GM21576 (cell line): ENCODE measurements at regions not wholly inside any gene's neighbourhood (a gene's known extent, or its start where the extent isn't known, plus 50 kb on each side); places are given as distances from the start of the nearest gene placed in this dataset.

Experiments
- ATAC-seq: cut with Tn5 transposase; IDR thresholded peaks from one replicate; pipeline ENCODE4 v1.9.1; 2021; ENCODE audit warnings: mild to moderate bottlenecking, moderate library complexity; ENCODE audit not compliant: unreplicated experiment

DNA sequence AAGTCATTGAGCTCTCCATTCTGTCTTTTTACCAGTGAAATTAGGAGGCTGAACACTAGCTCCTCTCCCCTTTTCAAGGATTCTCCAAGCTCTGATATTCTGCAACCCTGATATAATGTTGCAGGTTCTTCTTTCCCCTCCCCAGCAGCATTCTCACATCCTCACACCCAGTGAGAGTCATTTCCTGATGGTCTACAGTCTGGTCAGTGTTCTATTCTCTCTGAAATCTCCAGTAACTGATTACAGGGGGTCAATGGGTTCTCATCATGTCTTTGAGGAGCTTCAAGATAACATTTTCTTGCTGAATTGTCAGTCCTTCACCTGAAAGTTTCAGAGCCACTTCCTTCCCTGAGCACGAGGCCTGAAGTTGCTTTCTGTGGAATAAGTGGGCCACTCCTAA is 299.4 kb downstream of the PTEN start:
- ATAC-seq, result no peak

DNA sequence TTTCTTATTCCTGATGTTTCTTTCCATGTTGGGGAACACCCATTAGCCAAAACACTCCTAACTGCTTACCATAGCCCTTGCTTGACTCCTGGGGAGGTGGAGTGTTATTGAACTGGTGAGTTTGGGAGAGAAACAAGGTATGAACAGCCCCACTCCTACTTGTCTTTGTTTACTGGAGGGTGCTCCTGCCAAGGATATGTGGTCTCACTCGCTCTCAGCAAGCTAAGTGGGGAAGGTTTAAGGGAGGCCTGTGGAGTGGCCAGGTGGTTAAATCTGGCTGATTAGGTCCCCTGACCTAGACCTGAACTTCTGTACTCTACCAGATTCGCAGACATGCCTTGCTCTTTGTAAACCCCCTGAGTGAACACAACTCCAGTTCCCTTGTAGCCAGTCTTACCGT is 300.1 kb downstream of the PTEN start:
- ATAC-seq, result no peak

DNA sequence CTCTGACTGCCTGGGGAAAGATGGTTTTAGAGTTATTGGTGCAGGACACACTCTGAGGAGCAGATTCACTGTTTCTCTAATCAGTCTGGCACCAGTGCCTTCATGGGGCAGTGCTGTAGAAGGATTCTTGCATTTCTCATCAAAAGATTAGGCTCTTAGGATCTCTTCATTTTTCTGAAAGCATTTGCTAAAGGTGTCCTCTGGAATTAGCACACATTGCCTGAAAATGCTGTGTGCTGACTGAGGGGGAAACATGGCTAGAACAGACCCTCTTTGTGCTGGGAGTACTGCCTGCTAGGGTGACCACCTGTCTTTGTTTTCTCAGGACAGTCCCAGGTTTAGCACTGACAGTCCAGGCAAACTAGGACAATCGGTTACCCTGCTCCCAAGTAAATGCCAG is 301.0 kb downstream of the PTEN start:
- ATAC-seq, result no peak

DNA sequence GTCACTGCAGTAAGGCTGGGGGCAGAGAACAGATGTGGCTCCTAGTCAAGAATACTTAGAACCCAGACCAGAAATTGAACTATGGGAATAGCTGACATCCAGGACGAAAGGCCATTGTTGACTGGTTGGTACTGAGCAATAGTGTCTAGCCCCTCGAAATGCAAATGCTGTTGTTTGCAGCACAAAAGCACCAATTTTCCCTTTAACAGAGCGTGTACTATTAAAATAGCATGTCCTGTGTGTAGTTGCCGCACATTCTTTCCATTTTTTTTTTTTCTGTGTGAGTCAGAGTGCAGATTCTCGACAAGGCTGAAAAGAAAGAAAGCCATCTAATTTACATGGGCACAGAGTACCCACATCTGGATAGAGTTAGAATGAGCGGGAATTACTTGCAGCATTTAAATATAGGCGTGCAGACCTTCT is 302.4 kb downstream of the PTEN start:
- no peak for ATAC-seq

DNA sequence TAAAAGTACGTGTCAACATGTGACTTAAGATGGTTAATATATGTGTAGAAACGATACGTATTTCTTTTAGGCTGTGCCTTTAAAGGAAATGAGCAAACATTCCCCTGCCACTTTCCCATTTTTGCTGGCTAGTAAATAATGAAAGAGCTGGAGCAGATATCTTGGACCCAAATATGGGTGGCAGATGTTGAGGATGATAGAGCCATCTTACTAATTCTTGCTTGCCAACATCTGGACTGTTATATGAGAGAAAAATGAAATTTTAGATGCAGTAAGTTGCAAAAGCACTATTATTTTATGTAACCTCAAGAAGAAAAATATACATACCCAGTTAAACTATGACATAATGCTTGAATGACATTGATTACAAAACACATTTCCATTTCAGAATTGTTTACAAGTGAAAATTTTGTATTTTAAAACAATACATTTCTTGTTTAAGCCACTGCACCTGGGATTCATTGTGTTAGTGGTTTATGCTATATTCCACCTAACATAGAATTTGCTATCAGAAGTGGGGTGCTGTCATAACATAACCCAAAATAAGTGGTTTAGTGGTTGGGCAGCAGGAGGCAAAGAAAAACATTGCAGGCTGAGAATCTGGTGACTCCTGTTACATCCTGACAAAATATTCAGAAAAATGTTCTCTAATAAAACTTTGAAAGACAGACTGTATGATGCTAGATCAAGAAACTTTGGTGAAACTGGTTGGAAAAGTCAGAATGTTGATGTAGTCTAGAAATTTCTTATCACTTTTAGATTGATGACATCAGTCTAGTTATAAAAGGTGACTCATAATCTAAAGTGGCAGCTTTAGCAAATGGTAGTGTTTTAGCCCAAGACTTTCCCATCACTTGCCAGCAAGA is 305.0 kb downstream of the PTEN start:
- ATAC-seq, result no peak

DNA sequence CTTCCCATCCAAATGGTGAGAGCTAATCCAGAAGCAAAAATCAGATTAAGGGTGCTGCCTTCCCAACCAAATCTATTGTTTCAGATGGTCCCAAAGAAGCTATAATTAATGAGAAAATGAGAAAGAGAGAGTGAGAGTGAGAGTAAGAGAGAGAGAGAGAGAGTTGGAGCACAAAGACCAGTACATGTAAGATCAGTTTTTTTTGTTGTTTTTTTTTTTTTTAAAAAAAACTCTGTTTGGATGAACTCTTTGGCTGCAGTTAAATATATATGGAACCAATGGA is 305.6 kb downstream of the PTEN start:
- no peak for ATAC-seq

DNA sequence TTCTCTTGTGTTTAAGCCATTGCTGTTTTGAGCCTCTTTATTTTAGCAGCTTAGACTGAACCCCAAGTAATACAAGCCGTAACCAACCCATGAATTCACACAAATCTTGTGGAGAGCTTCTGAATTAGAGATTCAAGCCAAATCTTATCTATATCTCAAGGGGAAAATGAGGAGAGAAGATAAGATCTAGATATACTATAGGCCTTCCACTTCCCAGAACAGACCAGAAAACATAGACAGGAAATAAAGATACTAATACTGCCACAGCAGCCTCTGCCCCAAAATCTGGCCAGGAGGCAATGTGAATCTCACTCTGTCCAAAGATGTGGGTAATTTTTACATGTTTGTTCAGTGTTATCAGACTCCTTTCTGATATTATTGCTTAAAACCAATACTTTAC is 307.2 kb downstream of the PTEN start:
- no peak for ATAC-seq

DNA sequence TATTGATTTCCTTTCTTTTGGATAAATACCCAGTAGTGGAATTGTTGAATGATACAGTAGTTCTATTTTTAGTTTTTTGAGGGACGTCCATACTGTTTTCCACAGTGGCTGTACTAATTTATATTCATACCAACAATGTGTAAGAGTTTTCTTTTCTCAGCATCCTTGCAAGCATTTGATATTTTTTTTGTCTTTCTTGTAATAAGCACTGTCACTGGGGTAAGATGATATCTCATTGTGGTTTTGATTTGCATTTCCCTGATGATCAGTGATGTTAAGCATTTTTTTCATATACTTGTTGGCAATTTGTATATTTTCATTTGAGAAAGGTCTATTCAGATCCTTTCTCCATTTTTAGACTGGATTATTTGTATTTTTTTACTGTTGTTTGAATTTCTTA is 308.7 kb downstream of the PTEN start:
- no peak for ATAC-seq

DNA sequence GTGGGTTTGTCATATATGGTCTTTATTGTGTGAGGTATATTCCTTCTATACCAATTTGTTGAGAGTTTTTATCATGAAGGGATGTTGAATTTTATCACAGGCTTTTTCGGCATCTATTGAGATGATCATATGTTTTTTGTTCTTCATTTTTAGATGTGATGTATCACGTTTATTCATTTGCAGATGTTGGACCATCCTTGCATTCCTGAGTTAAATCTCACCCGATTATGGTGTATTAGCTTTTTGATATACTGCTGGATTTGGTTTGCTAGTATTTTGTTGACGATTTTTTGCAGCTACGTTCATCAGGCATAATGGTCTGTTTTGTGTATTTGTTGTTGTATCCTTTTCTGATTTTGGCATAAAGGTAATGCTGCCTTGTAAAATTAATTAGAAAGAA is 311.0 kb downstream of the PTEN start:
- ATAC-seq, result no peak

DNA sequence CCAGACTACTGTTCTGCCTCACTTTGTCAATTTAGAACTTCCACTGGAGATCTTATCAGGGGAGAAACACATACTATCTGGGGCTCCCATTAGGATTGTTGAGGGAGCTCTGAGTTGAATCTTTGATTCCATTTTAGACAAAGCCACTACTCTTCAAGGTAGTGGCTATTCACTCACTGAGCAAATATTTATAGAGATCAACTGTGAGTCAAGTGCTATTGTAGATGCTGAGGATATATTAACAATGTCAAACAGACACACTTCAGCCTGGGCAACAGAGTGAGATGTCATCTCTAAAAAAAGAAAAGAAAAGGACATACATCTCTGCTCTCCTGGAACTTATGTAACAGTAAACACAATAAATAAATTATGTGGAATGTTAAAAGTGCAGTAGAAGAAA is 315.3 kb downstream of the PTEN start:
- no peak for ATAC-seq

DNA sequence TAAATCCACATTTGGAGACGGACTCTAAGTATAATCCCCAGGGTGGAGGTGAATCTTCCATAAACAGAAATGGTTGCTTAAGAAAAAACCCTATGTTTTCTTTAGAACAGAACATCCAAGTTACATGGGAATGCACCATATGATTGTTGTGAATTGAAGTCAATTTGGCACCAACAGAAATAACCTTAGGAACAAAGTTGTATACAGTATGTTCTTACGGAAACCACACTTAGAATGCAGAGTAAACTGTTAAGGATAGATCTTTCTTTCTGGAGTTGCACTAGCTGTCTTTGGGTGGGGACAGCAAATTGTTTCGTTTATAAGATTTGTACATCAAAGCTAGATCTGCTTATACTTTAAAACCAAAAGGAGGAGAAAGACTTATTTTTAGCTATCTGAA is 316.4 kb downstream of the PTEN start:
- ATAC-seq, result no peak

DNA sequence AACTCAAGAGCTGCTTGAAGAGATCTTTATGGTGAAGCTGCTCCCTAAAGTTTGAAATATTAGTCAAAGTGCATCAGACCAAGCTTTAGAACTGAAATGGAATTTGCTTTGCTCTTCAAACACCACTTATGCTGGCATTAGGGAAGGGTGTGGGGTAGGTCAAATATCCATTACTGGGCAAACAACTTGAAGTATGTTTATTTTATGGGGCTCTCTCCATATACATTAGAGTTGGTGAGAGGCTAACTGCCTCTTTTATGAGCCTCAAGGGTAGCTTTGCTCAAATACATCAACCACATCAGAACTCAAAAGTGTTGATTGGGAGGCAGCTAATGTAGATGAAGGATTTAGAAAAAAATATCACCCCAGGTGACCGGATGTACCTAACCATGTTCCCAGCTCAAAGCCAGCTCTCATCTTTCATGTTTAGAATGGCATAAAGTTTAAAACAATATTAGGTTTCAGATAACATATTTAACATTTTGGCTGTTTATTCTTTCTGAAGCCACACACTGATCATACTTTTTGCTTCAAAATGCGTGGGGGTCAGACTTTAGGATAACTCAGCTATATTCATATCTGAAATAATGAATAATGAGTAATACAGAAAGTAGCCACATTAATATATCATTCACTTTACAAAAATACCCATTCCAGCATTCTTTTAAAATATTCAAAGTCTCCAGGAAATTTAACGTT is 318.6 kb downstream of the PTEN start:
- ATAC-seq, result no peak

DNA sequence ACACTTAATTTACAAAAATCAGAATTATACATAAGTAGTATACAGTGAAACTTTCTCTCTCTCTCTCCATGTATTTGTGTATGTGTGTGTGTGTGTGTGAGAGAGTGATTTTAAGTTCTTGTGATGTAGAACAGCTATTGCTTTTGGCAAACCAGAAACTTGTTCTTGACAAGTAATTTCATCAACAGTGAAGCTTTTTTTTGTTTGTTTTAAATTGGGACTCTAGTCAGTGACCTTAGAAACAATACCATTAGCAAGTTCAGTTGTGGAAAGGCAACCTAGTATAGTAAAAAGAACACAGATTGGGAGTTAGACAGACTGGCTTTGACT is 319.1 kb downstream of the PTEN start:
- no peak for ATAC-seq

DNA sequence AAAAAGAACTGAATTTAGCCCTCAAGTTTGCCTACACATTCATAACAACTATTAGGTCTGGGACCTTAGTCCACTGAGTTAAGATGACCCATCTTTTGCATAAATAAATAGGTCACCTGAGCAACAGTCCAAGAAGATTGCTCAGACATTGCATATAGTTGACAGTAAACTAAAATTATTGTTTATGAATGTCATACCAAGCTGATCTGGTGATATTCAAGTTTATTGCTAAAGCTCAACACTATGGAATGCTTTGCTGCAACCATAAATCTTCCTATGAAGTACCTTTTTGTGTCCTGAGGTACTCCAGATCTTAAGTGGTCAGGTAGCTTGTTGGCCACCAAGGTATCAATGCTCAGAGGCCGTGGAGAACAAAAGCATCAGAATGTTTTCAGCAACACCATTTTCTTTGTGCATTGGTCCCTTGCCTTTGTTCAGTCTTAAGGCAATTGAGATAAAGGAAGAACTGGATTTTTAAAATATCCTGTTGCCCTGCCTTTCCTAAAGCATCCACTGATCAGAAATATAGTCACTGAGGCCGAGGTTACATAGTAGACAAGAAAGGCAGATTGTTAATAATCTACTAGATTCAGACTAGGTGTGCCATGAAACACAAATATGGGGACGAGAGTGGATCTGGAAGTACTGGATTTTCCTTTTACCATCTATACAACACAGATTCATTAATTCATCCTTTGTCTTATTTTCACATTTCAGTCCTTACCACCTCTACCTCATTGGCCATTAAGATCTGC is 321.3 kb downstream of the PTEN start:
- ATAC-seq, result no peak

DNA sequence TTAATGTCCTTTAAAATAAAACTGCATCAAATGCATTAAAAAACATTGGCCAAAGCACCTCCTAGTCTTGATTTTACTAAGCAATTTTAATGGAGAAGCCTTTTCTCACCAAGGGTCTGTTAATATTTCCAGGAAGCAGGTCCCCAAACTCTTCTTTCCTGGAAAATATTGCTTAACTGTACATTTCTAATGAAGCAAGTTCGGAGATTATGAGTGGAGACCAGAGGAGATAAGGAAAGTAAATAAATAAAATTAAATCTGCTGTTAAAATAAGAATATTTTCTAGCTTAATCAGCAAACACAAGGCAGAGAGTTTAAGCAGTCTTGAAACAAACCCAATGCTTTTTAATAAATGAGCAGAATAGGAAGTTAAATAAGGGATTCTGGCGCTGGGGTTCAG is 322.4 kb downstream of the PTEN start:
- no peak for ATAC-seq

DNA sequence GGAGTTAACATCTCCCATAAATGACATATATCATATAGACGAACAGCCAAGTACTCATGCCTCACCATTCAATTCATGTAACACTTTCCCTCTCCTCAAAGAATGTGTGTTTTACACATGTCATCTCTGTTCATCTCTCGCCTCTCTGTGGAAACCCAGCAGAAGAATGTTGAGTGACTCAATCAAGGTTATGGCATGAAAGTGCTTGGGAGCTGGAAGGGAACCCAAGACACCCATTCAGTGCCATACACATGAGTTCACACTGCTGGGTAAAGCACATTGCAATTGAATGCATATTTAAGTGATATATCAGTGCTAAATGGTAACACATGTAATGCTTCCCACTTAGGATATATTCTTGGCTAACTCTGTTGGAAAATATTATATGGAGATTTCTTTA is 322.9 kb downstream of the PTEN start:
- no peak for ATAC-seq

DNA sequence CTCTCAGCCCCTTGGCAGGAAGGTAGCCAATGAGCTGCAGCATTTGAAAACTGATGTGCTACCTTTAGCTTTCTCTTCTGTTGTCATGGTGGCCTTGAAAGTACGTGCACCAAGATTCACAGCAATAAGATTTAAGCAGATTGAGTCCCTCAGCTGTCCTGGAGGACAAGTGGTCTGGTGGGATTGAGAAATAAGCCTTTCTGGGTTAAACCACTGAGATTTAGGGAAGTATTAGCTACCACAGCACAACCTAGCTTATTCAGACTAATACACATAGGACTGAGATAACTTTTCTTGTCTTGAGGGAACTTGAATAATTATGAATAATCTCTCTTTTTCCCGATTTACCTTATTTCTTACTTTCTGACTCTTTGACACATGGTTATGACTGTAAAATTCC is 324.0 kb downstream of the PTEN start:
- no peak for ATAC-seq

DNA sequence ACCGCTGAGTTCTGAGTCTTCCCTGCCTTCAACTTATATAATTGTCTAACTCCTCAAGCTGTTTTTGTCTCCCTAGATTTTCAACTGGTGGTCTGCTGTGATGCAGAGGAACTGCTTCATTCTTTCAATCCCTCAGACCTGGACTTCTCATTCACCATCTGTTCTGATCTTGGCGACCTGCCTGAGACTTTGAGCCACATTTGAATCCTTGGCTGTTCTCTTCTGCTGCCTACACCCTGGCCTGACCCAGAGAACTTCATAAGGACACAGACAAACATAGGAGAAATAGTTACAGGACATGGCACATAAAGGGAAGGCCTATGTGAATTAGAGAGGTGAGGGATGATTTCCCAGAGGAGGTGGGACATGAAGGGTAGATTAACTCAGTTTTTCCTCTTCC is 326.7 kb downstream of the PTEN start:
- ATAC-seq, result no peak

DNA sequence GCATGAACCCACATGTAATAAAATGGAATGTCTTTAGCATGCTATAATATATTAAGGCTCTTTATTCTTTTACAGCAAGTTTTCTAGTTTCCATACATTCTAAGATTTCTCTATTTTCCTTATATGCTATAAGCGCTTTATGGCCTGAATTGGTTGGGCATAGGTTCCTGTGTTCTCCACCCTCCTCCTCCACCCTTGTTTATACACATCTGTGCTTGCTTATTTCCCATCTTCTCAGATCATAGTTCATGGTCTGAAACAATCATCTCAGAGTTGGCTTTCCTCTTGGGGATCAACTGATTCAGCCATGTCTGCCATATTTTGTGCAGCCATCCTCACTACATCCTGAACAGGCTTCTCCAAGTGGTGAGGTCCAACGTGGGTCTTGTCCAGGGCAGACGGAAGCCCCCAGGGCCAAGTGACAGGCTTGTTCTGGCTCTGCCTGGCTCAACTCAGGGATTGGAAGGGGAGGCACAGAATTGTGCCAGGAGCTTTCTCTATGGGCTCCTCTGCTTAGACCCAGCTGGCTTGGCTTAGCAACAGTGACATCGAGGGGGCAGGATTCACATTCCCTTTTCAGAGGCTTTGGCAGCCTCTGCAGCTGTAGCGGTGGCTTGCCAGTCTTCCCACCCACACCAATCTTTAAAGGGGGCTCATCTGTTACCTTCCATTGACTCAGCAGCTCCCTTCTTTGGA is 327.3 kb downstream of the PTEN start:
- no peak for ATAC-seq

DNA sequence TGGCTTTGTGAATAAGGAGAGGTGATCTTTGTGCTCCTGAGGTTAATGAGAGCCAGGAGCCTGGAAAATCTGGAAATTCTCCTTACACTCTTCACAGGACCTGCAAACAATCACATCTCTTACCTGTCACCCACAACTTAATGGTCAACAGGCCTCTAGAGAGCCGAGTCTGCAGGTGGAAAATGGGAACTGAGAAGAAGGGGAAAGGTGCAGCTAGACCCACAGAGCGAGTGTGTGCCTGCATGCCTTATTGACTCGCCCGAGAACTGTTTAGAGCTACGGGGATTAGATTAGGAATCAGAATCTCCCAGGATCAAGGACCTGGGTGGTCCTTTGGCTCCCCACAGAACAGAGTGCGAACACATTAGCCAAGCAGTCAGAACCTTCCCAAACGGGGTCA is 329.6 kb downstream of the PTEN start:
- ATAC-seq, result no peak

DNA sequence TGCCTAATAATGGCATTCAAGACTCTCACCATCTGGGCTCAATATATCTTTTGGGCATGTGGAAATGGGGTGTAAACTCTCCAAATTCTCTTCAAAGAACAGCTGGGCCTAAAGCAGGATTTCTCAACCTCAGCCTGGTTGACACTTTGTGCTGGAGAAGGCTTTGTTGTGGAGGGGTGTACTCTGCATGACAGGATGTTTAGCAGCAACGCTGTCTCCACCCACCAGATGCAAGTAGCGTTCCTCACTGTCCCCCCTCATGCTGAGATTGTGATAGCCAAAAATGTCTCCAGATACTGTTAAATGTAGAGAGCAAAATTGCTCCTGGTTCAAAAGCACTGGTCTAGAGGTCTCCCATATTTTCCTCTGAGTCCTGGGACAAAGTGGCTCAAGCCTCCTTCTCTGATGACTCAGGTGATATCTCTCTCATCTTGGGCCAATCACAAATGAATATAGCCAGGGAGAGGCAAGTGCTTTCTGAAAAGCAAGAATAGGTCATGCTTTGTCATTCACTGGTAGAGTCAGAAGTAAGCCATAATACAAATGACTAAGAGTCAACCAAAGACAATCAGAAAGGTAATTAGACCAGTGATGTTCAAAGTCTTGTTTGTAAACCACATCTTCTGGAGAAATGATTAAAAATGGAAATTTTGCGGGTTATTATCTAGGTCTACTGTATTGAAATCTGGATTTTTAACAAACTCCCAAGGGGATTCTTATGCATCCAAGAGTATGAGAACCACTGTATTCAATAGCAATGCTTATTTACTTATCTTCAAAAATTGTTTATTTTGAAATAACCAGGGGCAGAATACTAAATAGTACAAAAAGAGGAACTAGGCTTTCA is 330.8 kb downstream of the PTEN start:
- ATAC-seq, result no peak
